ENCODE measurements at regions not wholly inside any gene's neighbourhood (a gene's known extent, or its start where the extent isn't known, plus 50 kb on each side); places are given as distances from the start of the nearest gene placed in this dataset.

- TF ChIP-seq CTCF (IDR thresholded peaks at IDR 0.05) (no peak), POLR2A (IDR thresholded peaks at IDR 0.05) (no peak)
These were observed 219.5 kb upstream of the TANK start for GRCh38 chr2:160940699-160941098.

Data from Peyer's patch (tissue), 4 donors.